ENCODE measurements at regions not wholly inside any gene's neighbourhood (a gene's known extent, or its start where the extent isn't known, plus 50 kb on each side); places are given as distances from the start of the nearest gene placed in this dataset.

DNA sequence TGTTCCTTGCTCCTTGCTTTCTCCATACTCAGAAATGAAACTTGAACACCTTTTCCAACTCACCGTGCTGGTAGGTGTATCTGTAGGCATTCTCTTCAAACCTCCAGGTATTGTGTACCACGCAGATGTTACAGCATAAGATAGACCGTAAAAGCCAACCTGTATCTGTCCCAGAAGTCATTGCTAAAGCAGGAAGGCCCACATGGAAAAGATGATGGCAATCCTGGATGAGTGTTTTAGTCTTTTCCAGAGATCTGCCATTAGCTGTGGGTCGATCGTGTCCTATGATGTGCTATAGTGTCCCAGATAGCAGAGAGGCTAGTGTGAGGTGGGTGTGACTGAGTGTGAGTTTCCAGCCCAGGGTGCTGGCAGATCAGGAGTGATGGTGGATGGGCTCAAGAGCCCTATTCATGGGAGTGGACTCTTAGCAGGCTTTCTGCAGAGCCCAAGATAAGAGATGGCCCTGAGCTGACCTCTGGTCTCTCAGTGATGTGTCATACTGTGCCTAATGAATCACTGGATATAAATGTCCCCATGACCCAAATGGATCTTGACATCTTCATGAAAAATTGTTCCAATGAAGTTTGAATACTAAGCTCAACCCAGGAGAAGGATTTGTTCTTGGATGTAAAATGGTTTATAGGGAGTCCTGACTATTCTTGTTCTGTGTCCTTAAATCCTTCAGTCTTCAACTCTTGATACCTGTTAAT, 69.1 kb upstream of the WDR1 start:
- no peak for TF ChIP-seq EZH2 (IDR thresholded peaks at IDR 0.05; ENCODE audit: borderline replicate concordance, insufficient read depth, low read depth, low read length, poor library complexity, severe bottlenecking)
- TF ChIP-seq CTCF (IDR thresholded peaks at IDR 0.05) = no peak

Data from B cell (primary cell).